Keratinocyte (primary cell): ENCODE measurements at regions not wholly inside any gene's neighbourhood (a gene's known extent, or its start where the extent isn't known, plus 50 kb on each side); places are given as distances from the start of the nearest gene placed in this dataset.

Experiments
- DNase-seq: peaks from one replicate; pipeline ENCODE4 v3.0.0-alpha.2; 2011; ENCODE audit warnings: low read depth, missing footprints, low spot score
- FAIRE-seq: peaks from 2 replicates; lab custom pipeline; 2011; peaks lifted over from hg19 to GRCh38; lab: Jason Lieb, UNC
- H2AFZ ChIP-seq: 2 replicates; pipeline ENCODE4 v1.6.0; 2012; ENCODE audit warnings: low read length, control low read depth, inconsistent platforms; ENCODE audit not compliant: control insufficient read depth
- H3K27ac ChIP-seq: 2 replicates; pipeline ENCODE4 v1.5.1; 2011; ENCODE audit warnings: low read length; ENCODE audit not compliant: control insufficient read depth, insufficient read depth
- H3K27me3 ChIP-seq: 3 replicates; pipeline ENCODE4 v1.6.0; 2011; ENCODE audit warnings: low read length; ENCODE audit not compliant: control insufficient read depth, insufficient read depth; ENCODE audit errors: extremely low read depth
- H3K36me3 ChIP-seq, 2 experiments: 2 replicates in 1 of 2; 3 replicates in 1 of 2; pipeline ENCODE4 v1.5.1; 2011; ENCODE audit warnings: low read length in 2 of 2, mild to moderate bottlenecking in 1 of 2; ENCODE audit not compliant: control insufficient read depth in 2 of 2, insufficient read depth in 2 of 2; ENCODE audit errors: extremely low read depth in 1 of 2
- H3K4me1 ChIP-seq: 3 replicates; pipeline ENCODE4 v1.5.1; 2011; ENCODE audit warnings: low read length; ENCODE audit not compliant: control insufficient read depth, insufficient read depth; ENCODE audit errors: extremely low read depth
- H3K4me2 ChIP-seq: 3 replicates; pipeline ENCODE4 v1.6.0; 2011; ENCODE audit warnings: low read depth, low read length; ENCODE audit not compliant: control insufficient read depth, insufficient read depth; ENCODE audit errors: extremely low read depth
- H3K4me3 ChIP-seq, 3 experiments: fragments of 200-600 bp in 1 of 3; sonication (generic) in 1 of 3; 2 replicates in 2 of 3; 3 replicates in 1 of 3; pipeline ENCODE4 v1.5.1; 2011 to 2016; ENCODE audit warnings: low read length in 3 of 3, mild to moderate bottlenecking in 3 of 3, control low read depth in 2 of 3, inconsistent platforms in 1 of 3, low read depth in 1 of 3, mixed read lengths in 1 of 3, mixed run types in 1 of 3, moderate library complexity in 1 of 3; ENCODE audit not compliant: control insufficient read depth in 2 of 3, insufficient read depth in 2 of 3; ENCODE audit errors: extremely low read depth in 1 of 3
- H3K79me2 ChIP-seq: 2 replicates; pipeline ENCODE4 v1.6.0; 2012; ENCODE audit warnings: low read length; ENCODE audit not compliant: control insufficient read depth, insufficient read depth
- H3K9ac ChIP-seq: 3 replicates; pipeline ENCODE4 v1.6.0; 2011; ENCODE audit warnings: low read length; ENCODE audit not compliant: control insufficient read depth, insufficient read depth; ENCODE audit errors: extremely low read depth
- H3K9me1 ChIP-seq: 3 replicates; pipeline ENCODE4 v1.6.0; 2011; ENCODE audit warnings: low read length; ENCODE audit not compliant: control insufficient read depth, insufficient read depth; ENCODE audit errors: extremely low read depth
- H3K9me3 ChIP-seq: 2 replicates; pipeline ENCODE4 v1.5.1; 2012; ENCODE audit warnings: low read depth, low read length; ENCODE audit not compliant: control insufficient read depth
- H4K20me1 ChIP-seq: 3 replicates; pipeline ENCODE4 v1.6.0; 2011; ENCODE audit warnings: low read length; ENCODE audit not compliant: control insufficient read depth, insufficient read depth; ENCODE audit errors: extremely low read depth
- CTCF ChIP-seq, 3 experiments: IDR thresholded peaks in 1 of 3; conservative IDR thresholded peaks in 1 of 3; optimal IDR thresholded peaks in 1 of 3; 2 replicates in 2 of 3; 3 replicates in 1 of 3; pipeline versions ENCODE3 to v1.5.1; 2011; ENCODE audit warnings: low read length in 3 of 3, mild to moderate bottlenecking in 3 of 3, moderate library complexity in 2 of 3, control low read depth in 1 of 3, inconsistent platforms in 1 of 3; ENCODE audit not compliant: insufficient read depth in 2 of 3; ENCODE audit errors: extremely low read depth in 1 of 3
- EZH2 ChIP-seq: IDR thresholded peaks from one replicate; pipeline ENCODE4 v1.6.1; 2012; ENCODE audit warnings: inconsistent platforms, mild to moderate bottlenecking, low read length, moderate library complexity
- dilution Hi-C: fragments of 300-500 bp; cut with MboI; formaldehyde crosslinking; loops from one replicate; pipeline ENCODE4 v1.7.0; 2020; ENCODE audit warnings: low sequenced_read_pairs; ENCODE audit not compliant: extremely low pct_ligation_motif_present

DNA sequence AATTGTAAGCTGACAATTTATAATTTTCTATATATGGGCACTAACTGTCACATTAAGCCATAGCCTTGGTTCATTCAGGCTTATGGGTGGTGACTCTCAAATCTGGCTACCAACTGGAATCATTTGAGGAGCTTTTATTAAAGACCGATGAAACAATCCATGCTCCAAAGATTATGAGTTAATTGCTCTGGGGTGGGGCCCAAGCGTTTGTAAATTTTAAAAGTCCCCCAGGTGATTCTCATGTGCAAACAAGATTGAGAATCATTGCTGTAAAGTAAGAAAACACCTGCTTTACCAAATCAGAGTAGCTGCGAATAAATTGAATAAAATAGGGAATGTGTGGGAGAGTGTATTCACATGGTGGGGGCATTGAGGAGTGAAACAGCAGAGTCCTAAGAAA, 76.1 kb upstream of the RAB27B start:
- H3K9me1 ChIP-seq, result no peaks in the 10 kb centered on the region
- no peak overlapping the region for H3K9ac ChIP-seq
- DNase-seq, result no peak
- no peaks in the 10 kb centered on the region for H3K36me3 ChIP-seq
- no peak overlapping the region for H2AFZ ChIP-seq
- H3K9me3 ChIP-seq, result no peaks in the 10 kb centered on the region
- H4K20me1 ChIP-seq, result no peaks in the 10 kb centered on the region
- H3K27ac ChIP-seq, result no peak overlapping the region
- no peaks in the 10 kb centered on the region for H3K27me3 ChIP-seq
- FAIRE-seq, result no peak
- no peaks in the 10 kb centered on the region for H3K4me1 ChIP-seq
- no peaks in the 10 kb centered on the region for H3K79me2 ChIP-seq
- no peak overlapping the region for H3K4me2 ChIP-seq
- no peak overlapping the region for H3K4me3 ChIP-seq
- dilution Hi-C loops, result no loop called here
- TF ChIP-seq CTCF (optimal IDR thresholded peaks at IDR 0.05 in 1 of 3, IDR thresholded peaks at IDR 0.05 in 1 of 3, conservative IDR thresholded peaks at IDR 0.05 in 1 of 3; ENCODE audit: extremely low read depth in 1 of 3, insufficient read depth in 2 of 3, low read length in 3 of 3) (no peak), EZH2 (no peak)

DNA sequence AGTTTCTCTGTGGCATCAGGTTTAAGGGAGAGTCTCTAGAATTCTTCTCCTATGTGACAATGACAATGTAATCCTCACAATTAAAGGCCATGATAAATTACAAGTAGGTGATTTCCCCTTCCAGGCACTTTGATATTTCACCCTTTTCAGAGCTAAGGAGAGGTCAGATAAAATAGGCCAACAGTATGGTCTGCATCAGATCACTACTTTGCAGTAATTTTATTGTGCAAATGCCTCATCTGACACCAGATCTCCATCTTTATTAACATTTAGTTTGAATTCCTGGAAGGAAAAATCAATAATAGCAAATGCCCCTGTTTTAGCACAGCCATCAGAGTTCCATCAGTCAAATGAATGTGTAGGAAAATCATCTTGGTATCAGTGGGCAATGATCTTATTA, 72.8 kb upstream of the RAB27B start:
- TF ChIP-seq CTCF (optimal IDR thresholded peaks at IDR 0.05 in 1 of 3, IDR thresholded peaks at IDR 0.05 in 1 of 3, conservative IDR thresholded peaks at IDR 0.05 in 1 of 3; ENCODE audit: extremely low read depth in 1 of 3, insufficient read depth in 2 of 3, low read length in 3 of 3), result no peak
- no peak for TF ChIP-seq EZH2
- H3K79me2 ChIP-seq, result no peaks in the 10 kb centered on the region
- DNase-seq, result no peak

More for the DNA sequence above, 72.8 kb upstream of the RAB27B start:
- H3K9ac ChIP-seq, result no peak overlapping the region
- H3K4me2 ChIP-seq, result no peak overlapping the region
- no peaks in the 10 kb centered on the region for H3K36me3 ChIP-seq
- no peaks in the 10 kb centered on the region for H3K9me1 ChIP-seq
- H3K9me3 ChIP-seq, result no peaks in the 10 kb centered on the region
- dilution Hi-C loops, result no loop called here
- no peak for FAIRE-seq
- H2AFZ ChIP-seq, result no peak overlapping the region
- no peak overlapping the region for H3K27ac ChIP-seq
- no peaks in the 10 kb centered on the region for H3K4me1 ChIP-seq
- no peaks in the 10 kb centered on the region for H4K20me1 ChIP-seq
- H3K4me3 ChIP-seq, result no peak overlapping the region
- no peaks in the 10 kb centered on the region for H3K27me3 ChIP-seq
